GM10248 (cell line): ENCODE measurements at regions not wholly inside any gene's neighbourhood (a gene's known extent, or its start where the extent isn't known, plus 50 kb on each side); places are given as distances from the start of the nearest gene placed in this dataset.

Source experiments
- CTCF ChIA-PET: fragments of 300-600 bp; sonication (Branson Sonifier 250); formaldehyde crosslinking; extraction: SDS; loops from one replicate; lab custom pipeline; 2021; ENCODE audit warnings: antibody characterized with exemption; lab: Yijun Ruan, JAX
- POLR2A ChIA-PET: fragments of 350-650 bp; sonication (Branson Sonifier 250); formaldehyde crosslinking; extraction: SDS; loops from one replicate; lab custom pipeline; 2020; ENCODE audit warnings: antibody characterized with exemption; lab: Yijun Ruan, JAX
- DNase-seq: peaks from one replicate; pipeline ENCODE4 v3.0.0; 2012; ENCODE audit errors: extremely low spot score
- TF ChIP-seq, protein P1 (sequence below): IDR thresholded peaks from 2 replicates; pipeline ENCODE4 v1.5.1; 2012; ENCODE audit warnings: mild to moderate bottlenecking, low read depth; ENCODE audit errors: extremely low read depth, missing control alignments, control extremely low read depth

DNA sequence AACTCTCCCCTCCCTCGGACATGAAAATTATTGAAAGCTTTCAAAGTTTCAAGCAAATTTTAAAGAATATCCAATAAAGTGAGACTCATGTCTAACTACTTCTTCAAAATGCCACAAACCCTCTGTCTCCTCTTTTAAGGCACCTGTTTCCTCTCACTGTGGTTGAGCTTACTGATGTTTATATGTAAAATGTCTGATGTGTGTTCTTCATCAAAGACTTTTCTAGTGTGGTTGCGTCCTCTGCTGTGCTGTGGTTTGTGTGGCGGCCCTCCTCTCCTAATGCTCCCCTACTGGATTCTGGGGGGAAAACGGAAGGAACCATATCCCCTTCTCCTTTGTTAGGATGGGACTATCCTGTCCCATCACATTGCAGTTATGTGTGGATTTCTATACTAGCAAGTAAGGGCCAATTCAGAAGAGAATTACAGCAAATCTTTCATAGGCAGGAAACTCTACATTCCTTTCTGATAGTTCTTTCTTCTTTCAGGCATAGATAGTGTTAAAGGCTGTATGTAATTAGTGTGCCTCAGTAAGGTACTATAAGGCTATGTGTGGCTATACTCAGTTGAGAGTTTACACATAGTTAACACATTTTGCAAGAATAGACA is 221.0 kb upstream of the GPRIN3 start:
- CTCF ChIA-PET = interaction anchor here (0.7 kb wide), 1 partner anchor 43 kb away, joined by 3 read pairs; no protein-coding TSS in a partner anchor
- POLR2A ChIA-PET = no interaction called here
- TF ChIP-seq, protein P1, sequence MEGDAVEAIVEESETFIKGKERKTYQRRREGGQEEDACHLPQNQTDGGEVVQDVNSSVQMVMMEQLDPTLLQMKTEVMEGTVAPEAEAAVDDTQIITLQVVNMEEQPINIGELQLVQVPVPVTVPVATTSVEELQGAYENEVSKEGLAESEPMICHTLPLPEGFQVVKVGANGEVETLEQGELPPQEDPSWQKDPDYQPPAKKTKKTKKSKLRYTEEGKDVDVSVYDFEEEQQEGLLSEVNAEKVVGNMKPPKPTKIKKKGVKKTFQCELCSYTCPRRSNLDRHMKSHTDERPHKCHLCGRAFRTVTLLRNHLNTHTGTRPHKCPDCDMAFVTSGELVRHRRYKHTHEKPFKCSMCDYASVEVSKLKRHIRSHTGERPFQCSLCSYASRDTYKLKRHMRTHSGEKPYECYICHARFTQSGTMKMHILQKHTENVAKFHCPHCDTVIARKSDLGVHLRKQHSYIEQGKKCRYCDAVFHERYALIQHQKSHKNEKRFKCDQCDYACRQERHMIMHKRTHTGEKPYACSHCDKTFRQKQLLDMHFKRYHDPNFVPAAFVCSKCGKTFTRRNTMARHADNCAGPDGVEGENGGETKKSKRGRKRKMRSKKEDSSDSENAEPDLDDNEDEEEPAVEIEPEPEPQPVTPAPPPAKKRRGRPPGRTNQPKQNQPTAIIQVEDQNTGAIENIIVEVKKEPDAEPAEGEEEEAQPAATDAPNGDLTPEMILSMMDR = no peak
- DNase-seq = no peak

DNA sequence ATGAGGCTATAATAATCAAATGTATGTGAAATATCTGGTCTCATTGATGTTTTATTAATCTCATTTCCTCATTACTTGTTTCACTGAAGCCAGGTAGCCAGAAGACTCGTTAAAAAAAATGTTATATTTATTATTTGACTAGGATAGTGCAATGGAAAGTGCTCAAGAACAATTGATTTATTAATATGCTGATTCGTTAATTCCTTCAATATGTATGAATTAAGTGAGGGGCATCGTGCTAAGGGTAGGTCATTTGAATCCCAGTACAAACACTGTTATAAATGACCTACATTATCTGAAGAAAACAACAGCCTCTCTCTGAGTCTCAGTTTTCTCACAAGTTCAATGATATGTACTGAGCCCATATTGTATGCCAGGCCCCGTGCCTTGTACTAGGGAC is 214.2 kb upstream of the GPRIN3 start:
- ChIA-PET CTCF (no interaction called here), POLR2A (no interaction called here)
- no peak for DNase-seq
- TF ChIP-seq, protein P1 = no peak

DNA sequence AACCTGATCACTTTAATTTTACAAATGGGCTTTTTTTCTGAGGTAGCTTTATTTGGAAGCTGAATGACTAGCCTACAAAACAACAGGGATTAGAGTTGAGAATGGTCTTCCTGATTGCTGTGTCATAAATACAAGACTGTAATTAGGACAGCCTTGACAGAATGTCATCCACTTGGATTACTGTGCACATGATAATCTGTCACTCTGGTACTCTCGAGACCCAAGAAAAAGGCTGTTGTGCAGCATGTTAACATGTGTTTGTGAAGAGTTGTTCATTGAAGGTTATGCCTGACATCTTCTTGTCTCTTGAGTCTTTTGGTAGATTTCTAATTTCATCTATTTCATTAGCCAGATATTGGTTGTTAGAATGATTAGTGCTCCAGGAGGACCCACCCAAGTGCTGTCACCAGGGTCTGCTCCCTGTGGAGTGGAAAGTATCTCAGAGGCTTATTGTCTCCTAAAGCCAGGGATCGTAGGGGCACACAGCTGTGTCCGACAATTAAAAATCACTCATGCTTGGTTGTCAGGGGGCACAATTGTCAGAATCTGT is 212.2 kb upstream of the GPRIN3 start:
- POLR2A ChIA-PET = no interaction called here
- no peak for DNase-seq
- CTCF ChIA-PET = interaction anchor here (1.9 kb wide), 1 partner anchor 13 kb away, joined by 5 read pairs; no protein-coding TSS in a partner anchor
- TF ChIP-seq, protein P1 = no peak

DNA sequence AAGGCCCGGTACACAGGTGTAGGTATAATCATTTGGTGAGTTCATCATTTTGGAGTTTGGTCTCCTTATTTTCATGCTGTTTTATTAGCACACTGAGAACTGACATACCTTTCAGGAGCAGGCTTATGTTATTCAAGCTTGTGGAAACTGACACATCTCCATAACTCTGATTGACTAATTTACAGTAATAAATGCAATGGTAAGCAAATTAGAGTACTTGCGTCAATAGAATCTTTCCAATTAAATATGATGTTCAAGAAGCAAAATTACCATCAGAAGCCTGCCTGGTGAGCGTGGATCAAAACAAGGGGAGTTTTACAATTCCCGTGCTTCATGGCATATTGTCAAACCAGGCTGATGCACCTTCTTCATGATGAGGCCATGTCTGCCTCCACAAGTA is 210.7 kb upstream of the GPRIN3 start:
- POLR2A ChIA-PET = no interaction called here
- TF ChIP-seq, protein P1 = no peak
- CTCF ChIA-PET = interaction anchor here (1.2 kb wide), 1 partner anchor 33 kb away, joined by 3 read pairs; no protein-coding TSS in a partner anchor
- no peak for DNase-seq

DNA sequence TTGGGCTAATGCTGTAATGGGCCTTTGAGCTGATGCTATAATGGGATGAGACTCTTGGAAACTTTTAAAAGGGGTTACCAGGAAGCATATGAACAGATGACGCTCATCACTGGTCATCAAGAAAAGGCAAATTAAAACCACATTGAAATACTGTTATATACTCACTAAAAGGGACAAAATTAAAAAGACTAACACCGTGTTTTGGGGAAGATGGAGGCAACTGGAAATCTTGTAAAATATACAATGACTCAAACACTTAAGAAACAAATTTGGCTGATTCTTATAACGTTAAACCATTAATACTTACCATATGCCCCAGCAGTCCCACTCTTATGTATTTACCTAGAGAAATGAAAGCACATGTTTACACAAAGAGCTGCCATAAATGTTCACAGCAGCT is 207.2 kb upstream of the GPRIN3 start:
- DNase-seq = no peak
- CTCF ChIA-PET = no interaction called here
- POLR2A ChIA-PET = no interaction called here
- TF ChIP-seq, protein P1 = no peak

DNA sequence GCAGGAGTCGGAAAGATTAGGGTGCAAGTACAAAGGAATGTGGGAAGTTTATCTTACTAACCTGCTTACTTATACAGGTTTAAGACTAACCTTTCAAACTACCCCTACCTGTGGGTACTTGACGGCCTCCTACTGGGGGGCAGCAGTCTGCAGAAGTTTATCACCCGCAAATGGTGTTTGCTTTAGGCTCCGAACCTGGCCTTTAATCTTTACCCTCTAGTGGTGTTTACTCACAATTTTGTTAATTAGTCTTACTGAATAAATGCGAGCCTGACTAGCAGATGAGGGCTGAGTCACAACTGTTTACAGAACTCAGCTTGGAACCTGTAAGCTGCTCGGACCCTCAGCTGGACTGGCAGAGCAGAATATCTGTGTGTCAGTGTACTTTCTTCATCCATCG is 204.2 kb upstream of the GPRIN3 start:
- POLR2A ChIA-PET = no interaction called here
- DNase-seq = no peak
- TF ChIP-seq, protein P1 = no peak
- CTCF ChIA-PET = no interaction called here
